Uterus (tissue), 3 donors: ENCODE measurements at regions not wholly inside any gene's neighbourhood (a gene's known extent, or its start where the extent isn't known, plus 50 kb on each side); places are given as distances from the start of the nearest gene placed in this dataset.
"Not testable (repeated sequence)": the region's sequence is repeated elsewhere in the genome, so short reads cannot be mapped to it uniquely, and the experiment has no call there.

Experiments
- DNase-seq, 2 donors: peaks; one replicate each; pipeline ENCODE4 v3.0.0-alpha.2; 2019 to 2020
- H3K27ac ChIP-seq, 2 donors: fragments of 200-600 bp; sonication (generic); 1 replicate in 1 of 2; 2 replicates in 1 of 2; pipeline ENCODE4 v1.5.1; 2016 to 2018
- H3K27me3 ChIP-seq, 2 donors: fragments of 200-600 bp; sonication (generic); one replicate each; pipeline ENCODE4 v1.5.1; 2018 to 2019; ENCODE audit warnings: control low read depth in 1 of 2
- H3K36me3 ChIP-seq, 2 donors: fragments of 200-600 bp; sonication (generic); one replicate each; pipeline ENCODE4 v1.5.1; 2019; ENCODE audit warnings: control low read depth in 1 of 2
- H3K4me1 ChIP-seq, 2 donors: fragments of 200-600 bp; sonication (generic); one replicate each; pipeline ENCODE4 v1.5.1; 2018 to 2019; ENCODE audit warnings: control low read depth in 1 of 2
- H3K4me3 ChIP-seq, 2 donors: fragments of 200-600 bp; sonication (generic); 1 replicate in 1 of 2; 2 replicates in 1 of 2; pipeline ENCODE4 v1.5.1; 2018 to 2019; ENCODE audit warnings: mild to moderate bottlenecking in 1 of 2
- H3K9me3 ChIP-seq, 2 donors: fragments of 200-600 bp; sonication (generic); one replicate each; pipeline ENCODE4 v1.5.1; 2019; ENCODE audit warnings: control low read depth in 1 of 2
- CTCF ChIP-seq, 4 experiments: fragments of 200-600 bp in 2 of 4; fragments of 450-650 bp in 2 of 4; sonication (generic) in 2 of 4; IDR thresholded peaks; one replicate each; pipeline ENCODE4 v1.5.1; 2016 to 2019; ENCODE audit warnings: antibody characterized with exemption in 4 of 4, mild to moderate bottlenecking in 2 of 4, moderate library complexity in 1 of 4
- POLR2A ChIP-seq, 2 donors: fragments of 450-650 bp; IDR thresholded peaks; one replicate each; pipeline ENCODE4 v1.6.1; 2016; ENCODE audit warnings: antibody characterized with exemption in 2 of 2, mild to moderate bottlenecking in 1 of 2, moderate library complexity in 1 of 2
- intact Hi-C: fragments of 100-400 bp; cut with DNase I; formaldehyde crosslinking; loops from one replicate; pipeline ENCODE4 v1.15.1; 2023; ENCODE audit warnings: low total_unique reads
- donor health status: DM: yes; HTN: yes; CAD: no.

- Histone ChIP-seq H3K27ac (no peak overlapping the region), H3K4me3 (no peak overlapping the region), H3K36me3 (no peaks in the 10 kb centered on the region), H3K4me1 (no peaks in the 10 kb centered on the region), H3K27me3 (no peaks in the 10 kb centered on the region), H3K9me3 (no peaks in the 10 kb centered on the region)
- DNase-seq = no peak
- intact Hi-C loops = no loop called here
- TF ChIP-seq POLR2A (IDR thresholded peaks at IDR 0.05) = no peak
- no peak for TF ChIP-seq CTCF (IDR thresholded peaks at IDR 0.05)
These were observed 90.6 kb upstream of the STOX2 start for GRCh38 chr4:183814461-183814860.

- H3K9me3 ChIP-seq = no peaks in the 10 kb centered on the region
- no peak overlapping the region for H3K27ac ChIP-seq
- no peak overlapping the region for H3K4me3 ChIP-seq
- intact Hi-C loops = no loop called here
- H3K36me3 ChIP-seq = no peaks in the 10 kb centered on the region
- H3K4me1 ChIP-seq = no peaks in the 10 kb centered on the region
- no peak for DNase-seq
- no peak for TF ChIP-seq CTCF (IDR thresholded peaks at IDR 0.05)
- no peak for TF ChIP-seq POLR2A (IDR thresholded peaks at IDR 0.05)
- no peaks in the 10 kb centered on the region for H3K27me3 ChIP-seq
These were observed 89.0 kb upstream of the STOX2 start for GRCh38 chr4:183816077-183816476.

GRCh38 chr4:183816882-183817509 lies 88.1 kb upstream of the STOX2 start:
- no peak for TF ChIP-seq CTCF (IDR thresholded peaks at IDR 0.05)
- no peak for TF ChIP-seq POLR2A (IDR thresholded peaks at IDR 0.05)
- no peak for DNase-seq
- Histone ChIP-seq H3K27me3 (no peaks in the 10 kb centered on the region), H3K4me1 (no peaks in the 10 kb centered on the region), H3K36me3 (no peaks in the 10 kb centered on the region), H3K9me3 (no peaks in the 10 kb centered on the region), H3K27ac (no peak overlapping the region), H3K4me3 (no peak overlapping the region)
- intact Hi-C loops = no loop called here

- intact Hi-C loops, H3K9me3 ChIP-seq, H3K4me3 ChIP-seq, H3K27me3 ChIP-seq, H3K36me3 ChIP-seq, H3K27ac ChIP-seq, DNase-seq, H3K4me1 ChIP-seq: not testable (repeated sequence)
These were observed 86.5 kb upstream of the STOX2 start for GRCh38 chr4:183818591-183818990.

- Histone ChIP-seq H3K4me1 (no peaks in the 10 kb centered on the region), H3K27me3 (no peaks in the 10 kb centered on the region), H3K4me3 (no peak overlapping the region), H3K27ac (no peak overlapping the region), H3K36me3 (no peaks in the 10 kb centered on the region), H3K9me3 (no peaks in the 10 kb centered on the region)
- DNase-seq = no peak
- TF ChIP-seq CTCF (IDR thresholded peaks at IDR 0.05) = no peak
- TF ChIP-seq POLR2A (IDR thresholded peaks at IDR 0.05) = no peak
- intact Hi-C loops = no loop called here
These were observed 83.8 kb upstream of the STOX2 start for GRCh38 chr4:183821076-183821853.
